Ovary (tissue), 7 donors: ENCODE measurements at regions not wholly inside any gene's neighbourhood (a gene's known extent, or its start where the extent isn't known, plus 50 kb on each side); places are given as distances from the start of the nearest gene placed in this dataset.

Experiments
- DNase-seq, 5 donors: peaks; one replicate each; pipeline ENCODE4 v3.0.0-alpha.2; 2019 to 2020
- H3K27ac ChIP-seq, 2 donors: fragments of 200-600 bp; one replicate each; pipeline versions ENCODE4 v1.5.1 to v1.8.0; 2019 to 2022
- H3K27me3 ChIP-seq: fragments of 200-600 bp; one replicate; pipeline ENCODE4 v1.8.0; 2022
- H3K36me3 ChIP-seq: fragments of 200-600 bp; sonication (generic); one replicate; pipeline ENCODE4 v1.5.1; 2019
- H3K4me1 ChIP-seq: one replicate; pipeline ENCODE4 v1.8.1; 2013; ENCODE audit warnings: mild to moderate bottlenecking, moderate library complexity; ENCODE audit not compliant: insufficient read depth
- H3K4me3 ChIP-seq: fragments of 200-600 bp; sonication (generic); one replicate; pipeline ENCODE4 v1.5.1; 2017
- H3K9me3 ChIP-seq, 2 donors: fragments of 200-600 bp in 1 of 2; sonication (generic) in 1 of 2; one replicate each; pipeline versions ENCODE4 v1.5.1 to v1.8.1; 2013 to 2019; ENCODE audit warnings: mild to moderate bottlenecking in 1 of 2, moderate library complexity in 1 of 2
- EP300 ChIP-seq: sonication (generic); formaldehyde crosslinking; IDR thresholded peaks from one replicate; pipeline ENCODE4 v1.6.1; 2017; ENCODE audit warnings: antibody characterized with exemption
- POLR2A ChIP-seq: fragments of 450-650 bp; IDR thresholded peaks from one replicate; pipeline ENCODE4 v1.6.1; 2017; ENCODE audit warnings: antibody characterized with exemption, mild to moderate bottlenecking, moderate library complexity
- WGBS, 3 donors: extraction: QIAGEN DNeasy Blood & Tissue Kit in 1 of 3; methylation state at CpG; one replicate each; pipeline versions ENCODE4 v1.1.5 to v1.1.7; 2013 to 2017; 5-methylcytosine and 5-hydroxymethylcytosine counted together
- intact Hi-C, 4 donors: fragments of 100-400 bp; cut with DNase I; formaldehyde crosslinking; loops; one replicate each; pipeline versions ENCODE4 v1.11.0 to v1.15.1; 2022 to 2023
- TF ChIP-seq, protein P1 (sequence below), 3 donors: fragments of 450-650 bp in 2 of 3; fragments of 200-600 bp in 1 of 3; IDR thresholded peaks; one replicate each; pipeline versions ENCODE4 v1.5.1 to v1.8.0; 2016 to 2022; ENCODE audit warnings: antibody characterized with exemption in 3 of 3, mild to moderate bottlenecking in 1 of 3
- donor health status: DM: no; HTN: no; CAD: no; lungs with moderate emphysema.
- donor health status: DM: no; HTN: no; CAD: no.
- donor health status: Bipolar disorder and iron deficiency.
- donor health status: DM: no; HTN: no; CAD: no.
- donor health status: DM: yes; HTN: yes; CAD: no.

DNA sequence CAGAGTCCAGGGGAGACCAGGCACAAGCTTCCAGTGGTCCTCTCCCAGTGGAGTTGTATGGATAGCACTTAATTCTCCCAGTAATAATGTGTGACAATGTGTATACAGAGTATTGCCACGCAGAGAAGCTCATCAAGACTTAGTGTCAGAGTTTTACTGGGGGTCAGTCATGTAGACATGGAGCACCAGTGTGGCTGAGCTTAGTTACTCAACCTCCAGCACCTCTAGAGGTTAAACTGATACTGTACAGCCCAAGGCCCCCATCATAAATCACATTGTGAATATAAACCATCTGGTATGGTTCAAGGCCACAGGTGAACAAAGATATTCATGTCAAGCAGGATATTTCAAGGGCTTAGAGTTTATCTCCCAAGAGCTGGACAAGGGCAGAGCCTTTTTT is 378.1 kb upstream of the TMPO start:
- DNase-seq, result no peak
- no peaks in the 10 kb centered on the region for H3K4me1 ChIP-seq
- TF ChIP-seq POLR2A (no peak), EP300 (no peak)
- TF ChIP-seq, protein P1, sequence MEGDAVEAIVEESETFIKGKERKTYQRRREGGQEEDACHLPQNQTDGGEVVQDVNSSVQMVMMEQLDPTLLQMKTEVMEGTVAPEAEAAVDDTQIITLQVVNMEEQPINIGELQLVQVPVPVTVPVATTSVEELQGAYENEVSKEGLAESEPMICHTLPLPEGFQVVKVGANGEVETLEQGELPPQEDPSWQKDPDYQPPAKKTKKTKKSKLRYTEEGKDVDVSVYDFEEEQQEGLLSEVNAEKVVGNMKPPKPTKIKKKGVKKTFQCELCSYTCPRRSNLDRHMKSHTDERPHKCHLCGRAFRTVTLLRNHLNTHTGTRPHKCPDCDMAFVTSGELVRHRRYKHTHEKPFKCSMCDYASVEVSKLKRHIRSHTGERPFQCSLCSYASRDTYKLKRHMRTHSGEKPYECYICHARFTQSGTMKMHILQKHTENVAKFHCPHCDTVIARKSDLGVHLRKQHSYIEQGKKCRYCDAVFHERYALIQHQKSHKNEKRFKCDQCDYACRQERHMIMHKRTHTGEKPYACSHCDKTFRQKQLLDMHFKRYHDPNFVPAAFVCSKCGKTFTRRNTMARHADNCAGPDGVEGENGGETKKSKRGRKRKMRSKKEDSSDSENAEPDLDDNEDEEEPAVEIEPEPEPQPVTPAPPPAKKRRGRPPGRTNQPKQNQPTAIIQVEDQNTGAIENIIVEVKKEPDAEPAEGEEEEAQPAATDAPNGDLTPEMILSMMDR (IDR thresholded peaks at IDR 0.05), result no peak
- no peaks in the 10 kb centered on the region for H3K9me3 ChIP-seq
- H3K36me3 ChIP-seq, result no peaks in the 10 kb centered on the region
- 48 to 65% (median 52%) methylated on average over 1 of the region's 1 CpG for WGBS, 3 donors
- H3K27me3 ChIP-seq, result no peaks in the 10 kb centered on the region
- no peak overlapping the region for H3K4me3 ChIP-seq
- intact Hi-C loops, result no loop called here
- H3K27ac ChIP-seq, result no peak overlapping the region

DNA sequence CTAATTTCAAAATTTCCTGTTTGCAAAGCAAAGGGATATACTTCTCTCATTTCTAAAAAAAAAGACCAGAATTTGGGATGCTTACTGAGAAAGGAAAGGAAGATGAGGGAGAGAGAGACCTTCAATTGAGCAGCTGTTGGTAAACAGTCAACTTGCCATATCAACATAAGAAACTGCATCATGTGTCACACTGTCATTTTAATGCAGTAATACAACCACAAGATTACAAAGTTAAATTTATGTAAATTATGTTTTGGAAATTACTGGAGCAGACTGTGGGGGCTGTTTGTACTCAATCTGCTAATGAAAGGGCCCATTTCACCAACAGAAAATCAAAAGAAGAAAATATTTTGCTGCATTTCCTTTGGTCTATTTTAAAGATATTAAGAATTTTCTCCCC is 370.4 kb upstream of the TMPO start:
- DNase-seq, result no peak
- H3K27me3 ChIP-seq, result no peaks in the 10 kb centered on the region
- H3K36me3 ChIP-seq, result no peaks in the 10 kb centered on the region
- no peak overlapping the region for H3K27ac ChIP-seq
- no peak overlapping the region for H3K4me3 ChIP-seq
- H3K4me1 ChIP-seq, result no peaks in the 10 kb centered on the region
- no peaks in the 10 kb centered on the region for H3K9me3 ChIP-seq
- TF ChIP-seq, protein P1 (IDR thresholded peaks at IDR 0.05), result no peak
- TF ChIP-seq POLR2A (no peak), EP300 (no peak)
- intact Hi-C loops, result no loop called here

DNA sequence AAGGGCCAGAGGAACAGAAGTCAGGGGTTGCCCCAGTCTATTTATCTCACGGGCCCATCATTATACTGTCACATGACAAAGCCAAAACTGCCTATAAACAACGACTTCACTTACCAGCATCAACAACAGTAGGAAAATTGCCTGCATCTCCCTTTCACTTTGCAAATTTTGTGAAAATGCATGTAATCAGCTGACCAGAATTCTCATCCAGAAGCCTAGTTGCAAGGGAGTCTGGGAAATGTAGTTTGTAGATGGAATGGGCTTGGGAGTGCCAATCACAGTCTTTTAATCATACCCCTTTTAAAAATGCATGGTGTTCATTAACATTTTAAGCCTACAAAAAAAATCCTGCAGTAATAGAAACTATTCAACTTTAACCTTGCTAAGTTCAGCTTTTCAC is 369.3 kb upstream of the TMPO start:
- Histone ChIP-seq H3K36me3 (no peaks in the 10 kb centered on the region), H3K27me3 (no peaks in the 10 kb centered on the region), H3K9me3 (no peaks in the 10 kb centered on the region), H3K4me1 (no peaks in the 10 kb centered on the region), H3K27ac (no peak overlapping the region), H3K4me3 (no peak overlapping the region)
- 77 to 89% (median 83%) methylated on average over 2 of the region's 2 CpGs for WGBS, 3 donors
- TF ChIP-seq EP300 (no peak), POLR2A (no peak)
- TF ChIP-seq, protein P1 (IDR thresholded peaks at IDR 0.05), result no peak
- no peak for DNase-seq
- intact Hi-C loops, result no loop called here

GRCh38 chr12:98146487-98146886 is 368.9 kb upstream of the TMPO start:
- no peak for DNase-seq
- TF ChIP-seq POLR2A (no peak), EP300 (no peak)
- TF ChIP-seq, protein P1 (IDR thresholded peaks at IDR 0.05), result no peak
- intact Hi-C loops, result no loop called here
- 64 to 82% (median 82%) methylated on average over 4 of the region's 4 CpGs for WGBS, 3 donors
- no peaks in the 10 kb centered on the region for H3K9me3 ChIP-seq
- H3K36me3 ChIP-seq, result no peaks in the 10 kb centered on the region
- no peak overlapping the region for H3K4me3 ChIP-seq
- H3K4me1 ChIP-seq, result no peaks in the 10 kb centered on the region
- H3K27me3 ChIP-seq, result no peaks in the 10 kb centered on the region
- no peak overlapping the region for H3K27ac ChIP-seq

- intact Hi-C loops, result no loop called here
- Histone ChIP-seq H3K27me3 (no peaks in the 10 kb centered on the region), H3K36me3 (no peaks in the 10 kb centered on the region), H3K27ac (no peak overlapping the region), H3K4me1 (no peaks in the 10 kb centered on the region), H3K9me3 (no peaks in the 10 kb centered on the region), H3K4me3 (no peak overlapping the region)
- TF ChIP-seq, protein P1 (IDR thresholded peaks at IDR 0.05), result no peak
- TF ChIP-seq POLR2A (no peak), EP300 (no peak)
- no peak for DNase-seq
Measured at GRCh38 chr12:98149270-98149669, 366.1 kb upstream of the TMPO start.
